BLaER1 treated with 17β-estradiol and CSF1 and Interleukin-3, amounts not matched to agents 10 nM and 100 nM (cell line): ENCODE measurements at regions not wholly inside any gene's neighbourhood (a gene's known extent, or its start where the extent isn't known, plus 50 kb on each side); places are given as distances from the start of the nearest gene placed in this dataset.
A peak's percentile ranks its signal among the peaks of the same experiment; 100 is the strongest.

ENCODE experiments used
- H3K27ac ChIP-seq, 11 experiments: shearing (Covaris generic); formaldehyde crosslinking; 2 replicates each; pipeline ENCODE4 v1.8.1; 2022
- H3K27me3 ChIP-seq, 11 experiments: shearing (Covaris generic); formaldehyde crosslinking; 2 replicates each; pipeline ENCODE4 v1.8.1; 2022
- H3K36me3 ChIP-seq, 11 experiments: shearing (Covaris generic); formaldehyde crosslinking; 2 replicates each; pipeline ENCODE4 v1.8.1; 2022
- H3K4me1 ChIP-seq, 10 experiments: shearing (Covaris generic); formaldehyde crosslinking; 2 replicates each; pipeline ENCODE4 v1.8.1; 2022
- H3K4me2 ChIP-seq, 11 experiments: shearing (Covaris generic); formaldehyde crosslinking; 2 replicates each; pipeline ENCODE4 v1.8.1; 2022
- H3K4me3 ChIP-seq, 10 experiments: shearing (Covaris generic); formaldehyde crosslinking; 2 replicates each; pipeline ENCODE4 v1.8.1; 2022
- H3K9ac ChIP-seq, 11 experiments: shearing (Covaris generic); formaldehyde crosslinking; 2 replicates each; pipeline ENCODE4 v1.8.1; 2022
- H3K9me3 ChIP-seq, 11 experiments: shearing (Covaris generic); formaldehyde crosslinking; replicated peaks in 1 of 11; 2 replicates each; pipeline ENCODE4 v1.8.1; 2022
- H4K20me1 ChIP-seq, 11 experiments: shearing (Covaris generic); formaldehyde crosslinking; 2 replicates each; pipeline ENCODE4 v1.8.1; 2022
- Cebpa-rat ChIP-seq, 11 experiments: shearing (Covaris generic); IDR thresholded peaks; 2 replicates each; pipeline ENCODE4 v1.8.1; 2022

DNA sequence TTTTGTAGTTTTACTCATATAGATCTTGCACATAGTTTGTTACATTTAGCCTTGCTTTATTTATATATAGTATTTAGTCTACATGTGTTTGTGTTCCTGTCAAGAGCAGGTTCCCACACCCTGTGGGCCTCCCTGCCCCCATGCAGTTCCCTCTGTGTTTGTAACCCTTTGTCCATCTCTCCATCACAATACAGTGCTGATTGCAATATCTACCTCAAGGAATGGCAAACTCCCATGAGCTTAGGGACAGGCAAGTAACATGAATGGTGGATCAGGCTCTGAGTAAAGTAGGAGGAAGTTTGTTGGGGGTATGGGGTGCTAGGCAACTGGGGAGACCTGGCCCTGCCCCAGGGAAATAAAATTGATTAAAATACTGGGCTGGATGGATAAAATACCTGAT lies 151.9 kb upstream of the MYL2 start:
- no peak overlapping the region for H3K27ac ChIP-seq
- TF ChIP-seq Cebpa-rat (IDR thresholded peaks at IDR 0.05): no peak
- H3K27me3 ChIP-seq: no peaks in the 10 kb centered on the region
- H3K4me3 ChIP-seq: no peak overlapping the region
- peaks cover 14 to 32% (median 24%) of the 10 kb centered on the region in 10 experiments for H3K4me1 ChIP-seq
- H4K20me1 ChIP-seq: no peaks in the 10 kb centered on the region
- no peaks in the 10 kb centered on the region for H3K36me3 ChIP-seq
- no peak overlapping the region for H3K4me2 ChIP-seq
- peaks cover 0 to 12% (median under 1%) of the 10 kb centered on the region in 11 experiments; a peak in 4 of 22 replicates for H3K9me3 ChIP-seq
- no peak overlapping the region for H3K9ac ChIP-seq

DNA sequence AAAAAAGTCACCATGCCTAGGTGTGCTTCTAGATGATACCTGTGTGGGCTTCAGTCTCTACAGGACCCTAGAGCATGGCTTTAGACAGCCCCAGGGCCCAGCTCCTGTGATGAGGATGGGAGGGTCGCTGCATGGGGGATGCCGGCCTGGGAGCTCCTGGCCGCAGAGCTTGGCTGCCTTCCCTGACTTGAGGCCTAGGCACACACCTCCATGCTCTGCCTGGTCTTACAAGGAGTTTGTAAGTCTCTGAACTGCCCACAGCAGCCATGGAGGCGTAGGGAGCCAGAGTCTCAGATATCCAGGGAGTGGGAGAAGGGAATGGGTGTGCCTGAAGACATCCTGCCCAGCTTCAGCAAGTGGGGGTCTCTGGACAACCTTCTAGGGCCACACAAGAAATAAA lies 149.5 kb upstream of the MYL2 start:
- H3K27ac ChIP-seq: no peak overlapping the region
- no peak overlapping the region for H3K9ac ChIP-seq
- TF ChIP-seq Cebpa-rat (IDR thresholded peaks at IDR 0.05): no peak
- no peaks in the 10 kb centered on the region for H4K20me1 ChIP-seq
- peaks cover 14 to 28% (median 25%) of the 10 kb centered on the region in 10 experiments for H3K4me1 ChIP-seq
- no peaks in the 10 kb centered on the region for H3K27me3 ChIP-seq
- H3K4me2 ChIP-seq: peak overlapping the region in 1 of 11 experiments; percentile 21; a peak in 1 of 22 replicates
- H3K9me3 ChIP-seq: peaks cover 0 to 28% (median 11%) of the 10 kb centered on the region in 11 experiments; a peak in 12 of 22 replicates
- H3K4me3 ChIP-seq: no peak overlapping the region
- H3K36me3 ChIP-seq: no peaks in the 10 kb centered on the region

DNA sequence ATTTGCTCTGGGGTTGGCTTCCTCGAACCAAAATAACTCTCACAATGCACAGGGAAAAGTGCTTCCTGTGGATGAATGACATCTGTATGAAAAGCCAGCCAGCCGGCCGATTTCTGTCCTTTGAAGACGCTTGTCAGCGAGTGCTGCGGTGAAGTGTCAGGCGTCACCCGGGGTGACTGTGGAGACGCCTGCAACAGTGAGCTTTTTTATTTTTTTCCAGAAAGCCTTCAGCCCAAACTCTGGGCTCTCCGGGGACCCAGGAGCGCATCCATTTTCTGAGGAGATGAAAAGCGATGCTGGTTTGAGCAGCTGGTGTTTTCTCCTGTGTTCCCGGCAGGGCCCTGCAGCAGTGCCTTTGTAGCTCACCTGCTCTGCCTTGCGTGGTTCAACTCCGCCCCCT lies 147.9 kb upstream of the MYL2 start:
- Histone ChIP-seq H3K4me2 (peak overlapping the region; percentile 41 to 61 (median 50)), H4K20me1 (no peaks in the 10 kb centered on the region), H3K27me3 (no peaks in the 10 kb centered on the region), H3K27ac (no peak overlapping the region), H3K4me1 (peaks cover 6 to 27% (median 20%) of the 10 kb centered on the region in 10 experiments; a peak in 17 of 20 replicates), H3K9ac (no peak overlapping the region), H3K36me3 (no peaks in the 10 kb centered on the region), H3K4me3 (no peak overlapping the region), H3K9me3 (peaks cover 0 to 30% (median 11%) of the 10 kb centered on the region in 11 experiments; a peak in 12 of 22 replicates)
- no peak for TF ChIP-seq Cebpa-rat (IDR thresholded peaks at IDR 0.05)

DNA sequence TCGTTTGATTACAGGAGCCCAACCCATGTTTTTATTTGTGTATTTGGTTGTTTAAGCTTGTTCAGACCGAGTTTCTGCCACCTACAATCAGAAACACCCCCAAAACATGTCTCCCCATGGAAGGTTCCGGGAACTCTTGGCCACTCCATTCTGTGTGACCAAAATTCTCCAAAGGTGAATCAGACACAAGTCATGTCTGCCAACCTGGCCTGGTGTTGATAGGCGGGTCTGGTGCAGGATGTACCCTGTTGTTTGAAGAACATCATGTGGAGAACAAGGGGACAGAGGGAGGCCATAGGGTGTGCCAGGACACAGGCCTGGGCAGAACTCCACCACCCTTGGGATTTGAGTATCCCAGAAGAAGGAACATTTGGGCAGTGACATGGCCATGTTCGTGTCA lies 147.1 kb upstream of the MYL2 start:
- H3K27ac ChIP-seq: no peak overlapping the region
- no peaks in the 10 kb centered on the region for H4K20me1 ChIP-seq
- no peak for TF ChIP-seq Cebpa-rat (IDR thresholded peaks at IDR 0.05)
- H3K4me2 ChIP-seq: peak overlapping the region in 8 of 11 experiments; percentile 2 to 61 (median 45); a peak in 8 of 22 replicates
- no peaks in the 10 kb centered on the region for H3K36me3 ChIP-seq
- H3K9ac ChIP-seq: no peak overlapping the region
- H3K9me3 ChIP-seq: peaks cover 0 to 30% (median 11%) of the 10 kb centered on the region in 11 experiments; a peak in 12 of 22 replicates
- H3K27me3 ChIP-seq: no peaks in the 10 kb centered on the region
- peaks cover 6 to 35% (median 27%) of the 10 kb centered on the region in 10 experiments; a peak in 17 of 20 replicates for H3K4me1 ChIP-seq
- H3K4me3 ChIP-seq: no peak overlapping the region

DNA sequence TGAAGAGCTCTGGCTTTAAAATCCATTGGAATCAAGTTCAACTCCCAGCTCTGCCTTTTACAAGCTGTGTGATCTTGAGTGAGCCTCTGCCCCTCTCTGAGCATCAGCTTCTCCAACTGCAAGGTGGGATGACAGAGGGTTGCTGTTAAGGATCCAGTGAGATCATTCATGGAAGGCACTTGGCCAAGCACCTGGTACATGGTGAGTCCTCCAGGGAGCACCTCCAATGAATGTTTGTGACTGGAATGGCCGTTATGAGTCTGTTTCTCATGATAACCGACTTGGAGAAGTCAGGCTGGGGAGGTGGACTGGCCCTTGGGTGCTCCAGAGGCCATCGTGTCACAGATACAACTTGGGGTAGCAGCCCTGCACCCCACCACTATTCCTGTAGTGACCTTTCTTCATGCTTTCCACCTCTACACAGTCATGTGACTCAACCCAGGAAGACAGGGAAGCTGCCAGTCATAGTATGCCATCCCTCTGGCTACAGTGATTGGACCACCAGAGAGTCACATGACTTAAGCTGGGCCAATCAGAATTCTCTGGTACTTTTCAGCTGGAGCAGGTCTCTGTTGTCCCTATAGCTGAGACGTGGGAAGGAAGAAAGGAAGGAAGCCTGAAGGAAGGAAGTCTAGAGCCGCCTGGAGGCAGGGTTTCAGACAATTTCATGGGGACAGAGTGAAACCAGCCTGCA lies 146.5 kb upstream of the MYL2 start:
- no peak for TF ChIP-seq Cebpa-rat (IDR thresholded peaks at IDR 0.05)
- H3K4me3 ChIP-seq: no peak overlapping the region
- no peak overlapping the region for H3K9ac ChIP-seq
- no peaks in the 10 kb centered on the region for H4K20me1 ChIP-seq
- no peaks in the 10 kb centered on the region for H3K36me3 ChIP-seq
- H3K9me3 ChIP-seq: peaks cover 0 to 26% (median 9%) of the 10 kb centered on the region in 11 experiments; a peak in 10 of 22 replicates
- peak overlapping the region in 3 of 11 experiments; percentile 2 to 61 (median 45); a peak in 1 of 22 replicates for H3K4me2 ChIP-seq
- H3K27me3 ChIP-seq: no peaks in the 10 kb centered on the region
- H3K4me1 ChIP-seq: peaks cover 6 to 36% (median 27%) of the 10 kb centered on the region in 10 experiments; a peak in 17 of 20 replicates
- no peak overlapping the region for H3K27ac ChIP-seq

DNA sequence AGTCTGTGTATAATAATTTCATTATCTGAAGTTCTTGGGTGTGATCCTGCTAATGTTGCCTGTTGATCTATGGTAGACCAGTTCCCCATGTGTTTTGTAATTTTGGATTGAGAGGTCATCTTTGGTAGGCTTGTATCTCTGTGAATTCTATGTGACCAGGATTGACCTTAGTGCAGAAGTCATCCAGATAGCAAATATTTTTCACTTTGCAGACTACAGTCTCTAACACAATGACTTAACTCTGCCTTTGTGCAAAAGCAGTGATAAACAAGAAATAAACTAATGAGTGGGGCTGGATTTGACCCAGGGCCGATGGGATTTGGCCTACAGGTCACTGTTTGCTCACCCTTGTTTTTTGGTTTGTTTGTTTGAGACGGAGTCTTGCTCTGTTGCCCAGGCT lies 144.6 kb upstream of the MYL2 start:
- no peak overlapping the region for H3K27ac ChIP-seq
- H3K27me3 ChIP-seq: no peaks in the 10 kb centered on the region
- H3K9ac ChIP-seq: no peak overlapping the region
- H3K36me3 ChIP-seq: no peaks in the 10 kb centered on the region
- TF ChIP-seq Cebpa-rat (IDR thresholded peaks at IDR 0.05): no peak
- H3K9me3 ChIP-seq: peaks cover 0 to 26% (median 7%) of the 10 kb centered on the region in 11 experiments; a peak in 9 of 22 replicates
- no peak overlapping the region for H3K4me2 ChIP-seq
- H4K20me1 ChIP-seq: no peaks in the 10 kb centered on the region
- H3K4me3 ChIP-seq: no peak overlapping the region
- H3K4me1 ChIP-seq: peaks cover 6 to 36% (median 27%) of the 10 kb centered on the region in 10 experiments; a peak in 17 of 20 replicates

DNA sequence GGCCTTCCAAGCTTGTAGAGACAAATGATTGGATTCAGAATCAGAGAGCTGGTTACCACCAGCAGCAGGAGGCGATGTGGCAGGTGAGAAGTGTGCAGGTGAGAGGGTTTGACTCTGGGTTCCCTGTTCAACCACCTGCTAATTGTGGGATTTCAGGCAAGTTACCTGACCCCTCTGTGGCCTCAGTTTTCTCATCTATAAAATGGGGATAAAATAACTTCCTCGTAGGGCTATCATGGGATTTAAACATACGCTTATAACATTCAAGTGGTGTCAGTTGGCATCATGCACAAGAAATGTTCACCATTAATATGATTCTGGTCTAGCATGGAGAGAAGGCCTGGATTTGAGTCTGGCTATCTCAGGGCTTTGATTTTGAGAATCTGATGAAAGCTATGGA lies 143.8 kb upstream of the MYL2 start:
- peaks cover 0 to 26% (median 7%) of the 10 kb centered on the region in 11 experiments; a peak in 9 of 22 replicates for H3K9me3 ChIP-seq
- H3K36me3 ChIP-seq: no peaks in the 10 kb centered on the region
- no peaks in the 10 kb centered on the region for H4K20me1 ChIP-seq
- TF ChIP-seq Cebpa-rat (IDR thresholded peaks at IDR 0.05): no peak
- no peak overlapping the region for H3K27ac ChIP-seq
- H3K27me3 ChIP-seq: no peaks in the 10 kb centered on the region
- peak overlapping the region in 1 of 11 experiments; percentile 35; a peak in 1 of 22 replicates for H3K4me2 ChIP-seq
- no peak overlapping the region for H3K4me3 ChIP-seq
- H3K4me1 ChIP-seq: peaks cover 6 to 36% (median 26%) of the 10 kb centered on the region in 10 experiments; a peak in 17 of 20 replicates
- no peak overlapping the region for H3K9ac ChIP-seq

DNA sequence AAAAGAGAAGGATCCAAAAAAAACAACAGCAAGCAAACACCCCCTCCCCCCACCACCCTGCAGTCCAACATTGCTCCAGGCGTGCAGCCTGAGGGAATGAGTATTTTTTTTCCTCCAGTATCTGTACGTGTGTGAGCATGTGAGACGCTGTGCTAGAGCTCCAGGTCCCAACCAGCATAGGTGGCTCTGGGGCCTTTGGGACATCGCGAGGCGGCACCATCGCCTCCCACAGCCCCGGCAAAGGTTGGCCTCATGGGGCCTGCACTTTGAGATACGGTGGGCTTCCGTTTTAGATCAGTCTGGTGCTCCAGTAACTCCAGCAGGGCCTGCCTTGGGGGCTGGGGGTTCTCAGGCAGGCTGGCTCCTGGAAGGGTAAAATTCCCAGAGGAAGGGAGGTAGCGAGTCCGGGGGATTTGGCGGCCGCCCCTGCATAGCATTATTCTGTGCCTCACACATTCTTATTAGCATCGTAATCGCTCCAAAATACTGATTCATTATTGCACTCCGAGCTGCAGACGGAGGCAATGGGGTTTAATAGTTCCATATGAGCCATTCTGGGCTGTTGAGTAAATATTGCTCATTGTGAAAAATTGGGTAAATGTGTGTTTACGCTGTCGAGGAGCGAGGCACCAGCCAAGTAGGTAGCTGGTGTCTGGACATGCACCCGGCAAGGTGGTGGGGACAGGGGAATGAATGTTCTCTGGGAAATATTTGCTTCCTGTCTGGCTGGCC lies 143.1 kb upstream of the MYL2 start:
- peaks cover 0 to 26% (median 7%) of the 10 kb centered on the region in 11 experiments; a peak in 9 of 22 replicates for H3K9me3 ChIP-seq
- H4K20me1 ChIP-seq: no peaks in the 10 kb centered on the region
- TF ChIP-seq Cebpa-rat (IDR thresholded peaks at IDR 0.05): no peak
- H3K36me3 ChIP-seq: no peaks in the 10 kb centered on the region
- no peaks in the 10 kb centered on the region for H3K27me3 ChIP-seq
- no peak overlapping the region for H3K9ac ChIP-seq
- no peak overlapping the region for H3K27ac ChIP-seq
- H3K4me3 ChIP-seq: no peak overlapping the region
- H3K4me2 ChIP-seq: peak overlapping the region in 6 of 11 experiments; percentile 5 to 48 (median 37); a peak in 9 of 22 replicates
- peaks cover 6 to 30% (median 23%) of the 10 kb centered on the region in 10 experiments; a peak in 19 of 20 replicates for H3K4me1 ChIP-seq
